Panc1 (cell line): ENCODE measurements at regions not wholly inside any gene's neighbourhood (a gene's known extent, or its start where the extent isn't known, plus 50 kb on each side); places are given as distances from the start of the nearest gene placed in this dataset.

Source experiments
- ATAC-seq: fragments of 200-7000 bp; cut with Tn5 transposase; 2 replicates; pipeline ENCODE4 v1.9.1; 2020; ENCODE audit warnings: mild to moderate bottlenecking, moderate library complexity
- BruUV-seq: library from RNA; stranded (reverse); fragments of 400-500 nt; replicated peaks from 2 replicates; lab custom pipeline; 2021; lab: Mats Ljungman, UMichigan
- CTCF ChIA-PET: fragments of 300-600 bp; sonication (Branson Sonifier 250); formaldehyde crosslinking; loops from one replicate; lab custom pipeline; 2022; ENCODE audit warnings: antibody characterized with exemption; lab: Charles Lee
- POLR2A ChIA-PET: fragments of 300-600 bp; sonication (Branson Sonifier 250); formaldehyde crosslinking; loops from one replicate; lab custom pipeline; 2022; ENCODE audit warnings: antibody characterized with exemption; lab: Charles Lee
- DNase-seq: peaks from one replicate; pipeline ENCODE4 v3.0.0-alpha.2; 2010; ENCODE audit warnings: low read depth, low spot score
- H3K27ac ChIP-seq: 2 replicates; pipeline ENCODE4 v1.5.1; 2011; ENCODE audit warnings: mild to moderate bottlenecking, low read length, inconsistent platforms
- H3K27me3 ChIP-seq: fragments of 200-500 bp; sonication (Bioruptor generic); 2 replicates; pipeline ENCODE4 v1.6.0; 2014; ENCODE audit warnings: low read length, inconsistent platforms; ENCODE audit not compliant: control insufficient read depth, insufficient read depth
- H3K36me3 ChIP-seq: fragments of 200-500 bp; sonication (Bioruptor generic); 2 replicates; pipeline ENCODE4 v1.5.1; 2014; ENCODE audit warnings: inconsistent platforms, mild to moderate bottlenecking, low read length, moderate library complexity; ENCODE audit not compliant: control insufficient read depth, insufficient read depth
- H3K4me1 ChIP-seq: 2 replicates; pipeline ENCODE4 v1.5.1; 2011; ENCODE audit warnings: inconsistent platforms, mild to moderate bottlenecking, low read length, moderate library complexity; ENCODE audit not compliant: control insufficient read depth, insufficient read depth
- H3K4me3 ChIP-seq, 2 experiments: 2 replicates each; pipeline ENCODE4 v1.5.1; 2011 to 2012; ENCODE audit warnings: low read depth in 2 of 2, low read length in 2 of 2, mild to moderate bottlenecking in 2 of 2, inconsistent platforms in 1 of 2, moderate library complexity in 1 of 2
- H3K9me3 ChIP-seq: fragments of 200-500 bp; sonication (Bioruptor generic); 2 replicates; pipeline ENCODE4 v1.5.1; 2014; ENCODE audit warnings: low read depth, mild to moderate bottlenecking, inconsistent platforms, low read length, moderate library complexity; ENCODE audit not compliant: control insufficient read depth, insufficient read depth
- POLR2AphosphoS5 ChIP-seq: IDR thresholded peaks from 2 replicates; pipeline ENCODE4 v1.6.1; 2012; ENCODE audit warnings: mild to moderate bottlenecking, low read depth, low read length, moderate library complexity
- SIN3A ChIP-seq: IDR thresholded peaks from 2 replicates; pipeline ENCODE4 v1.6.1; 2012; ENCODE audit warnings: low read depth, mild to moderate bottlenecking, low read length, moderate library complexity, borderline replicate concordance; ENCODE audit not compliant: insufficient read depth
- TCF7L2 ChIP-seq: IDR thresholded peaks from 2 replicates; pipeline ENCODE4 v1.6.1; 2011; ENCODE audit warnings: mild to moderate bottlenecking, low read depth, low read length, inconsistent platforms
- in situ Hi-C: cut with HindIII; loops from 2 replicates; pipeline ENCODE4 v1.10.0; 2016; ENCODE audit warnings: low sequenced_read_pairs, low pct_unique_long_range_greater_than_20kb
- intact Hi-C: fragments of 100-400 bp; cut with micrococcal nuclease; formaldehyde crosslinking; loops from one replicate; pipeline ENCODE4 v1.10.0; 2022; ENCODE audit not compliant: unreplicated experiment
- TF ChIP-seq, protein P1 (sequence below), 2 experiments: IDR thresholded peaks; 2 replicates each; pipeline ENCODE4 v1.6.1; 2011 to 2012; ENCODE audit warnings: low read depth in 2 of 2, control low read depth in 1 of 2, low read length in 1 of 2, mild to moderate bottlenecking in 1 of 2, moderate library complexity in 1 of 2; ENCODE audit not compliant: insufficient read depth in 1 of 2
- TF ChIP-seq, protein P2 (sequence below): fragments of 450-650 bp; IDR thresholded peaks from 2 replicates; pipeline ENCODE4 v1.5.1; 2017; ENCODE audit warnings: mild to moderate bottlenecking

DNA sequence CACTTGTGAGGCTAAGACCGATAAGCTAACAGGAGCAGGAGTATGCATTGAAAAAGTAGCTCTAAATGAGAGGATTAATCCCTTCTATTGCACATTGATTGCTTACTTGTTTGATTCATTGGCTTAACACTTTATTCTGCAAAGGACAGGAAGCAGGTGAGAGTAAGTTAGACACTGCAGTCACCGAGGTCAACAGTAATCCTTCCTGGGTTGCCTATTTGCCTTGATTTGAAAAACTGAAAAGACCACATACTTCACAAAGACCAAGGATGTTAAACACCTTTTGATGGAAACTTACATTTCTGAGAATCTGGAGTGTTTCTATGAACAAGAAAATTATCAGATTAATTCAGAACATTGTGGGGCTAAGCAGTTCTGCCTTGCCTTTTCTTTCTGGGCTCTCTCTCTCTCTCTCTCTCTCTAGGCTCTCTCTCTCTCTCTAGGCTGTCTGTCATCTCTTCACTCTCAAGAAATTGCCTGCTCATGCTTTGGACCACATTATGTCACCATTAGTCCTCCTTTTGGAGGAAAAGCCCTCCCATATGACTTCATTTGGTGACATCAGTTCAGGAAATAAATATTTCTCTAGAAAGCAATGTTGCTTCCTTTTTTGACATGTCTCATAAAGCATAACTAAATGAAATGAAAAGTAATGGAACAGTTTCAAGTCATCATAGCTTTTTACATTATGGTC lies 103.8 kb downstream of the TNFSF18 start:
- no peak overlapping the region for H3K4me3 ChIP-seq
- H3K4me1 ChIP-seq, result no peaks in the 10 kb centered on the region
- intact Hi-C loops, result no loop called here
- BruUV-seq, result no TSS peak
- CTCF ChIA-PET, result no interaction called here
- no peak for TF ChIP-seq POLR2AphosphoS5
- TF ChIP-seq TCF7L2, result no peak
- TF ChIP-seq, protein P1, sequence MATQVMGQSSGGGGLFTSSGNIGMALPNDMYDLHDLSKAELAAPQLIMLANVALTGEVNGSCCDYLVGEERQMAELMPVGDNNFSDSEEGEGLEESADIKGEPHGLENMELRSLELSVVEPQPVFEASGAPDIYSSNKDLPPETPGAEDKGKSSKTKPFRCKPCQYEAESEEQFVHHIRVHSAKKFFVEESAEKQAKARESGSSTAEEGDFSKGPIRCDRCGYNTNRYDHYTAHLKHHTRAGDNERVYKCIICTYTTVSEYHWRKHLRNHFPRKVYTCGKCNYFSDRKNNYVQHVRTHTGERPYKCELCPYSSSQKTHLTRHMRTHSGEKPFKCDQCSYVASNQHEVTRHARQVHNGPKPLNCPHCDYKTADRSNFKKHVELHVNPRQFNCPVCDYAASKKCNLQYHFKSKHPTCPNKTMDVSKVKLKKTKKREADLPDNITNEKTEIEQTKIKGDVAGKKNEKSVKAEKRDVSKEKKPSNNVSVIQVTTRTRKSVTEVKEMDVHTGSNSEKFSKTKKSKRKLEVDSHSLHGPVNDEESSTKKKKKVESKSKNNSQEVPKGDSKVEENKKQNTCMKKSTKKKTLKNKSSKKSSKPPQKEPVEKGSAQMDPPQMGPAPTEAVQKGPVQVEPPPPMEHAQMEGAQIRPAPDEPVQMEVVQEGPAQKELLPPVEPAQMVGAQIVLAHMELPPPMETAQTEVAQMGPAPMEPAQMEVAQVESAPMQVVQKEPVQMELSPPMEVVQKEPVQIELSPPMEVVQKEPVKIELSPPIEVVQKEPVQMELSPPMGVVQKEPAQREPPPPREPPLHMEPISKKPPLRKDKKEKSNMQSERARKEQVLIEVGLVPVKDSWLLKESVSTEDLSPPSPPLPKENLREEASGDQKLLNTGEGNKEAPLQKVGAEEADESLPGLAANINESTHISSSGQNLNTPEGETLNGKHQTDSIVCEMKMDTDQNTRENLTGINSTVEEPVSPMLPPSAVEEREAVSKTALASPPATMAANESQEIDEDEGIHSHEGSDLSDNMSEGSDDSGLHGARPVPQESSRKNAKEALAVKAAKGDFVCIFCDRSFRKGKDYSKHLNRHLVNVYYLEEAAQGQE (IDR thresholded peaks at IDR 0.05; ENCODE audit: insufficient read depth in 1 of 2, low read depth in 2 of 2, low read length in 1 of 2), result no peak
- TF ChIP-seq, protein P2, sequence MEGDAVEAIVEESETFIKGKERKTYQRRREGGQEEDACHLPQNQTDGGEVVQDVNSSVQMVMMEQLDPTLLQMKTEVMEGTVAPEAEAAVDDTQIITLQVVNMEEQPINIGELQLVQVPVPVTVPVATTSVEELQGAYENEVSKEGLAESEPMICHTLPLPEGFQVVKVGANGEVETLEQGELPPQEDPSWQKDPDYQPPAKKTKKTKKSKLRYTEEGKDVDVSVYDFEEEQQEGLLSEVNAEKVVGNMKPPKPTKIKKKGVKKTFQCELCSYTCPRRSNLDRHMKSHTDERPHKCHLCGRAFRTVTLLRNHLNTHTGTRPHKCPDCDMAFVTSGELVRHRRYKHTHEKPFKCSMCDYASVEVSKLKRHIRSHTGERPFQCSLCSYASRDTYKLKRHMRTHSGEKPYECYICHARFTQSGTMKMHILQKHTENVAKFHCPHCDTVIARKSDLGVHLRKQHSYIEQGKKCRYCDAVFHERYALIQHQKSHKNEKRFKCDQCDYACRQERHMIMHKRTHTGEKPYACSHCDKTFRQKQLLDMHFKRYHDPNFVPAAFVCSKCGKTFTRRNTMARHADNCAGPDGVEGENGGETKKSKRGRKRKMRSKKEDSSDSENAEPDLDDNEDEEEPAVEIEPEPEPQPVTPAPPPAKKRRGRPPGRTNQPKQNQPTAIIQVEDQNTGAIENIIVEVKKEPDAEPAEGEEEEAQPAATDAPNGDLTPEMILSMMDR, result no peak
- no peak for TF ChIP-seq SIN3A
- H3K9me3 ChIP-seq, result no peaks in the 10 kb centered on the region
- POLR2A ChIA-PET, result interaction anchor here (0.7 kb wide), 1 partner anchor 62 kb away, joined by 3 read pairs; no protein-coding TSS in a partner anchor
- no peaks in the 10 kb centered on the region for H3K27me3 ChIP-seq
- no peaks in the 10 kb centered on the region for H3K36me3 ChIP-seq
- in situ Hi-C loops, result no loop called here
- DNase-seq, result no peak
- H3K27ac ChIP-seq, result no peak overlapping the region
- no peak for ATAC-seq

DNA sequence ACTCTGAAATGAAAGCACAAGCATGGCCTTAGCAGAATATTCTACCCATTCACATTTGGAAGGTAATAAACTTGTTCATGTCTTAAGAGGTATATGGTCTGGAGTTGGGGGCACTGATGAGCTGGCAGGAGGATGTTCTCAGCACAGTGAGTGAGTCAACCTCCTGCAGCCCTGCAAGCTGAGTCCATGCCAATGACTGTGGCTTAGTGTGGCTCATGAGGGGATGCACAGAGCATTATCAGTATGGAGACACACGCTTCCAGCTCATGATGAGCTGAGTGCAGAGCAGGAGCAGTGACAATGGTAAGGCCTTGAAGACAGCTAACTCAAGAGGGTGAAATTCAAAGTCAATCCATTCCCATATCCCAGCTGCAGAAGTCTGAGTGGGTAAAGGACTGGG lies 102.3 kb downstream of the TNFSF18 start:
- ChIA-PET POLR2A (no interaction called here), CTCF (no interaction called here)
- Histone ChIP-seq H3K4me1 (no peaks in the 10 kb centered on the region), H3K36me3 (no peaks in the 10 kb centered on the region), H3K27me3 (no peaks in the 10 kb centered on the region), H3K4me3 (no peak overlapping the region), H3K27ac (no peak overlapping the region), H3K9me3 (no peaks in the 10 kb centered on the region)
- intact Hi-C loops, result no loop called here
- in situ Hi-C loops, result no loop called here
- no peak for DNase-seq
- TF ChIP-seq SIN3A, result no peak
- no peak for TF ChIP-seq TCF7L2
- TF ChIP-seq, protein P1 (IDR thresholded peaks at IDR 0.05; ENCODE audit: insufficient read depth in 1 of 2, low read depth in 2 of 2, low read length in 1 of 2), result no peak
- TF ChIP-seq, protein P2, result no peak
- no peak for TF ChIP-seq POLR2AphosphoS5
- BruUV-seq, result no TSS peak
- ATAC-seq, result no peak
